Inferior parietal cortex (tissue), 1 donor: ENCODE measurements at regions not wholly inside any gene's neighbourhood (a gene's known extent, or its start where the extent isn't known, plus 50 kb on each side); places are given as distances from the start of the nearest gene placed in this dataset.
"Not testable (repeated sequence)": the region's sequence is repeated elsewhere in the genome, so short reads cannot be mapped to it uniquely, and the experiment has no call there.

Experiments
- DNase-seq: peaks from one replicate; pipeline ENCODE4 v3.0.0-alpha.2; 2016; ENCODE audit errors: extremely low spot score

DNA sequence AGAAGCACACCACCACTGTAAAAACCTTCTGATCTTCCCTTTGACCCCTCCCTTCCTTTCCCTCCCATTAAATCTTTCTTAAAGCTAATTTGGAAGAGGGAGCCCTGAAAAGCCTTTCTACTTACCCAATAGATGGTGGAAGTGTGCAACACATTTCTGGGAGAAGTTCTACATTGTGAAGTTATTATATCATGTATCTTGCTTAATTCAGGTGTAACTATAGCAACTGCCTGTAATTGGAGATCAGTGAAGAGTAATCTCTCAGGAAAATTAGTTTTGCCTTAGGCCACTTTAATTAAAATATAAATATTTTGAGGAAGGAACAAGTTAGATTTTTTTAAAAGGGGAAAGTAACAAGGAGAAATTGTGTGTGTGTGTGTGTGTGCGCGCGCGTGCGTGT is 266.0 kb downstream of the SH3BP4 start:
- no peak for DNase-seq

DNA sequence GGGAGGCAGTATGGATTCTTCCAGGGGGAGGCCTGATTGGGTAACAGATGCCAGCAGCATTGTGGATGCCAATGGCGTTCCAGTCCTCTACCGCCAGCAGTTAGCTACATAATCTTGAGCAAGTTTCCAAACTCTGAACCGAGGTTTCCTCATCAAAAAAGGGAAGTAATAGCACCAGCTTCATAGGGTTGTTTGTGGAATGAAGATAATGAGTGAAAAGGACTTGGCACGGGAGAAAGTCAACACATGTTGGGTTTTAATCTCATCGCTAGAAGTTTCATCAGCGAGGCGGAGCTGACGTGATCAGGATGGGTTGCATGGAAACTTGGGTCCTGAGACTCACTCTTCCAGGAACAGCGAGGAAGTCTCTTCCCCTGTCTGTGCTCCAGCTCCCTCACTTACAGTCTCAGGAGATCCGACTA is 266.7 kb downstream of the SH3BP4 start:
- no peak for DNase-seq

DNA sequence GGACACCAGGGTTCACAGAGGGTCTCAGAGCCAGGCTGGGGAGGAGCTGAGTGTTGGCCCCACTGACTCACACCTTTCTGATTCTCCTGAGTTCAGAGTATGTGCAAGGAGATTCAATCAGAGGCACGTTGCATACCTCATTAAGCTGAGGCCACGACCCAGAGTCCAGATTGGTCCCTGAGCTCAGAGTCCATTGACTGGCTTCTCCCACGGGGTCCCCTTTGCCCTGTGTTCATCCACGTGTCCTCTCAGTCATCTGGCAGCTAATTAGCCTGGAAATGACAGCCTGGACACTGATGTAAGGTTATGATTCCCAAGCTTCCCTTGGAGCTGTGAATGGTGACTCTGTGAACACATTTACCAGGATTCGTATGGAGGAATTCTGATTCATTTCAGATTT is 267.2 kb downstream of the SH3BP4 start:
- DNase-seq, result no peak

DNA sequence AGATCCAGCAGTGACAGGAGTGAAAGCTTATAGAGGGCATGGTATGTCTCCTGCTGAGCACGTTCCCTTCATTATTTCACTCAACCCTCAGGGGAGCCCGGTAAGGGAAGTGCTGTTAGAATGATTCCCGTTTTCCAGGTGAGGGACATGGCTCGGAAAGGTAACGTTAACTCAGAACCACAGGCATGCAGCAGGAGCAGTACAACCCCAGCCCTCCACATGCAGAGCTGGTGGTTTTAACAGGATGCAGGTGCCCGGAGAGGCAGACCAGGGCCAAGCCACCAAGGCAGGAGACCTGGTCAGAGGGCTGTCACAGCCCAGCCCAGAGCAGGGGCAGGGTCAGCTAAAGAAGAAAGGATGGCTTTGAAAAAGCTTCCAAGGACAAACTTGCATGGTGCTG is 268.5 kb downstream of the SH3BP4 start:
- no peak for DNase-seq

DNA sequence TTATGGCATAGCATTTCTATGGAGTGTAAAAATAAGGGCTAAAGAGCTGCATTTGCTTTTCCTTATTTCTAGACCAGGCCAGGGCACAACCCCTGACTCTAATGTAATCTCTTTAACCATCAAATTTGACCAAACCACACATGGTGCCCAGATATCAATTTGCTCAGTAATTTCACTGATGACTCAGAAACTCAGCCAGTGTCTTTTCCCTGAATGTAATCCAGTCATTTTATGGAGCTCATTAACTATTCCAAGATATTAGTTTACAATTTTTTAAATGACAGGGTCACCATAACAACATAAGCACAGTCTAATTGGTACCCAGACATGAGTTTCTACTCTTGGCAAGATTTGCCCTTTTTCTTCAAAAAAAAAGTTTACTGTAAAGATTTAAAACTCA is 270.8 kb upstream of the AGAP1 start:
- no peak for DNase-seq

DNA sequence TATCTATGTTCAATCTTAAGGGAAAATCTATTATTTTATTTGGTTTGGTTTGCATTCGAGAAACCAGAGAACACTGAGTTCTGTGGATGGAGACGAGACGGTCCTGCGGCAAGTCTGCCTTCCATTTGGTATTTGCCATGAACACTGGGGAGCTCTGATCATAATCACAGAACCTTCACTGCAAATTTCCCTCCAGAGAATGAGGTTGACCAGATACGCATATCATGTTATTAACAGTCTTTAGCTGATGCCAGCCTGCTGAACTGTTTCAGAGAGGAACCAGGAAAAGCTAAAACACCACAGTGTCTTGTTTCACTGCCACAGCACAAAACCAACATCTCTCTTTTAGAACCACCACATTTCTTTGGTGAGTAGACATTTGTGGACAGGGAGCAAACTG is 269.4 kb upstream of the AGAP1 start:
- no peak for DNase-seq

DNA sequence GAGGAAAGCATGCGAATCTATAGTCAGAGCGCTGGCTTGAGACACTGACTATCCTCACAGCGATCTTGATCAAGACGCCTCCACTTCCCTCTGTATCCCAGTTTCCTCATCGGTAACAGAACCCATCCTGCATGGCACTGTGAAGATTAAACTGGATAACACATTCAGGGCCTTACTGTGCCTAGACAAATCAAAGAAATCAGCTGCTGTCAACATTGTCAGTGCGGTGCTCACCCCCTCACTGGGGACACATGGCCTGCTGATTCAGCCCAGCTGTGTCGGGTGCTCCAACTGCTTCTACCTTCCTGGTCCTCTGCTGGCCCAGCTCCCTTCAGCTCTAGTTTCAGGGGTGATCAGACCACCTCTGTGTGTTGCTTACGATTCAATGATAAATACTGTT is 268.6 kb upstream of the AGAP1 start:
- DNase-seq, result no peak

DNA sequence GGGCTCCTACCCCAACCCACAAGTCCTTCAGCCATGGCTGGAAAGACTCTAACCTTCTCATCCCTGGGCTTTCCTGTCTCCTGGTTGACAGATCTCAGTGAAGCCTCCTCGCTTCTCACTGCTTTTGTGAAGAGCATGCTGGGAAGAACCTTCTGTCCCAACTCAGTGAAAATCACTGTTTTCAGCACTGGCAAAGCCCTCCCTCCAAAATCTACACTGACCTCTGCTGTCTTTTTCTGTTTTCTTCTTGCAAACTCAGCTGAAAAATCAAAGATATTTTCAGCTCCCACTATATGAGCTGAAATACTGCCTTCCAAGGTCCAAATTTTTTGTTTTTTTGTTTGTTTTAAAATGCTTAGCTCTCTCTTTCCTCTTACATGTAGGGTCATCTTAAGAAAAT is 266.3 kb upstream of the AGAP1 start:
- peak; percentile 23 for DNase-seq

DNA sequence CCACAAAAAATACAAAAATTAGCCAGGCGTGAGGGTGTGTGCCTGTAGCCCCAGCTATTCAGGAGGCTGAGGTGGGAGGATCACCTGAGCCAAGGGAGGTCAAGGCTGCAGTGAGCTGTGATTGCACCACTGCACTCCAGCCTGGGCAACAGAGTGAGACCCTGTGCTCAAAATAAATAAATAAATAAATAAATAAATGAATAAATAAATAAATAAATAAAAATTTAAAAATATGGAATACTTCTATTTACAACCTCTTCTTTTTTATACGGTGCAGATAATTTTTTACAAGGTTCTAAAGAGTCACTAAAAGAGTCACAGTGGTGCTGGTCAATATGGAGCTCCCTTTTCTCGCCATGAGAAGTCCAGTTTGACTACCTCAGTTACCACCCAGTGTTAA is 265.4 kb upstream of the AGAP1 start:
- not testable (repeated sequence) for DNase-seq

DNA sequence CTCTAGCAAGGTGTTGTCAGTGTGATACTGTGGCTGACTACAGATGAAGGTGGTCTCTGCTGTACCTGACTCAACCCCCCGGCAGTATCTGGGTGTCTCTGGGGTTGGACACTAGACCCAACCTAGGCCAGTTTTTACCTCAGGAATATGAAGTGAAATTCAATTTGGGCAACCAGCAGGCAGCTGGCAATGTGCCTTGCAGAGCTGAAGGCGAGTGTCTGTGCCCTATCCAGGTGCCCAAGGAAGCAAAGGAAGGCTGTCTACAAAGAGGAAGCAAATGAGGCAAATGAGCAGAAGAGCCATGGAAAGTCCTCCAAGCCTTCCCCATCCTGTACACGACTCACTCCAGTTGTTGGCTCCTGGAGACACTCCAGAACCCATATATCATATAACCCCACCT is 264.6 kb upstream of the AGAP1 start:
- no peak for DNase-seq

DNA sequence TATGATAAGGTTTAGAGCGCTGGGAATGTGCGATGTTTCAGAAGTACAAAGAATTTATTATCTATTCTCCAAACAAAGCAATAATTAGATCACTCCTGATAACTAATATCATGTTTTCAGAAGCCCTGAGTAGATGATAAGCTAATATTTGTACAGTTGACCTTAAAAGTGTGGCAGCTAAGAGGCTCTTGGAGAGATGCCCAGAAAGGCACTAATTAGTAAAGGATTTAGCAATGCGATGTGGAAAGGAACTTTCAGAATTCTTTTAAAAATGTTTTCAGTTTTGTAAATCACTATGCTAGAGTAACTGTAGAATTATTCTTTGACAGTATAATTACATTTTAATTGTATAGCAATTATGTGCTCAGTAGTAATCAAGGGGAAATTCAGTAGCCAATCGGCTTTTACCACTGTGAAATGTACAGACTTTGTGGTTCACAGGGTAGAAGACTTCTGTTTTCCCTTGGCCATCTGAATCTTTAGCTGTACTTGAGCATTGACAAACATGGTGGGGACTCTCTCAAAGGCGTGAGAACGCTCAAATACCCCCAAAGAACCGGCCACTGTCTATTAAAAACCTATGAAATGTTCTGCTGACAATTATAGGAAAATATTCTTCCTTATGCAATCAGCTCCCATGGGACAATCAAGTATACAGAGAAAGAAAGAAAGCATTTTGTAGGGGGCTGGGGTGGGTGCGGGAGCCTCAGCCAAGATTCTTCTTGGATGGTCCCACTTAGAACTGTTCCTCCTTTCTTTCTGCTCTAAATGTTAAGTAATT is 262.8 kb upstream of the AGAP1 start:
- DNase-seq, result no peak

DNA sequence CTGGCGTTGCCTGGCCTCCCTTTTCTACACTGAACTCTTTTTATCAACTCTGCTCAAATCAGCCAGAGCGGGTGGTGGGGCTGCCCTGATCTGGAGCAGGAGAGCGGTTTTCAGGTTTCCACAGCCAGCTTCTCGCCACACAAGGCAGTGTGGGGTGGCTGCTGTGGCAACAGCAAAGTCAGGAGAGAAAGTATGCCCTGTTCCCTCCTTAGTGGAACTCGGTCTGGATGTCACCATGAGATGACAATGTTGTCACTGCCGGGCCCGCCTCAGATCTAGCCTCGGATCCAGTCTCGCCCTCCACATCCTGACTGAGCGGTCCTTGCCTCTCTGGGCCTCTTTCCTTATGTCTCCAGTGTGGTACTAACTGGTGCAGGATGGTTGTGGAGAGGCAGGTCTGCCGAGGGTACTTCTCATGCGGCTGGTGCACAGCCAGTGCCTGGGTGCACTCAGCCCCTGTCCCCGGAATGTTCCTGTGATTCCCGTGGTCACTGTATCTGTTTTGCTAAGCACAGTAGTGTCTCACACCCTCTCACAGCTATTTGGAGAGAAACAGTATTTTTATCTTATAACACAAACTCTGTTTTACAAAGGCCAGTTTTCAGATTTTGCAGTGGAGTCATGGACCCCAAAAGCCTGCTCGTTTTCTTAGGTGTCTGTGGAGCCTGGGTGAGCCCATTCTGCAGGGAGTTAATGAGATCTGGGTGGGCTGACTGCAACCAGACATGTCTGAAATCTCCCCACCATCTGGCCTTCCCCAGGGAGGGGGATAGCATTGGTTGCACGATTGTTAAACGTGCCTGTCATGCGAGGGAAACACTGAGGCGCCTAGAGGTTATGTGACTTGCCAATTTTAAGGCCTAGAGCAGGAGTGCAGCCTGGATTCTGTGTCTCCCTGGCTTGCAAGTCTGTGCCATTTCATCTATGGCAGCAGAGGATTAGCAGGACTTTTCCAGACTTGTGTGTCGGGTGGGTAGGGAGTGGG is 261.1 kb upstream of the AGAP1 start:
- no peak for DNase-seq

DNA sequence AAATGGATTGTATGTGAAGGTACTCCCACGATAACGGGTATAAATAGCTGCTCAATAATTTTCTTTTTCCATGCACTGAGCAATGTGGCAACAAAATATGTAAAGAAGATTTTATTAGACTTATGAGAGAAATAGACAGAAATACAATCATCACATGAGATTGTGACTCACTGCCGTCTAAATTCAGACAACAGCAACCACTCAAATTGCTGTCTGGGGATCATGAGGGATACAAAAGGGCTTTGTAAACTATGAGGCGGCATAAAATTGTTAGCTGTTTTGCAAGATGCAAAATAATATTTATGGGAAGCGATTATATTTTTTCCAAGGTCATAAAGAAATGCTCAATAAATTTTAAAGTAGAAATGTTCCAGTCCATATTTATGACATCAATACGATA is 259.1 kb upstream of the AGAP1 start:
- DNase-seq, result peak; percentile 20

DNA sequence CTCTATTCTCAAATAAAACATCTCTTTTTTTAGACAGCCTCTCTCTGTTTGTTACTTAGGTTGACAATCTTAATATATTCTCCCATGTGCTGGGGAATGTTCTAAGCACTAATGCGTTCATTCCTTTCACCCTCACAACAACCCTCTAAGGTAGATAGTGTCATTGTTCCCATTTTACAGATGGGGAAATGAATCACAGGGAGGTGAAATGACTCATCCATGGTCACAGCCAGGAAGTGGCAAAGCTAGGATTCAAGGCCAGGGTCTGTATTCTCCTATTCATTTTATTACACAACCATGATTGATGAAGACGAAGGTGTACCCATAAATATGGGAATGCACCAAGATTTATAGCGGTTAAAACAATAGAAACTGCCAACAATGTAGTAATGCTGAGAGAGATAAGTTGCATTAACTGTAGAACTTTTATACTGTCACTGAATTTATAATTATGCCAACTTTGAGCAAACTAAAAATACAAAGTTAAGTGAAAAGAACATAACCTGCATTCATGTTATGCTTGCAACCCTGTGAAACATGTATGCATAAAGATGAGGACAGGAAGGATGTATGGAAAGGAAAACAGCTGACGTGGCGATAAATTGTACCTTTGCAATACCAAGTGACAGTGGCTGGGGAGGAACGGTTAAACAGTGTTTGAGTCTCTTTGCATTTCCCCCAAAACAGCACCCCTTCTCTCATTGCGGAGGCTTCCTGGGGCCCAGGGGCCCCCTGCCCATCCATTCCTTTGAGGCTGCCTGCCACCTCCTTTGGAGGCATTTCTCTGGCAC is 257.7 kb upstream of the AGAP1 start:
- DNase-seq, result no peak

DNA sequence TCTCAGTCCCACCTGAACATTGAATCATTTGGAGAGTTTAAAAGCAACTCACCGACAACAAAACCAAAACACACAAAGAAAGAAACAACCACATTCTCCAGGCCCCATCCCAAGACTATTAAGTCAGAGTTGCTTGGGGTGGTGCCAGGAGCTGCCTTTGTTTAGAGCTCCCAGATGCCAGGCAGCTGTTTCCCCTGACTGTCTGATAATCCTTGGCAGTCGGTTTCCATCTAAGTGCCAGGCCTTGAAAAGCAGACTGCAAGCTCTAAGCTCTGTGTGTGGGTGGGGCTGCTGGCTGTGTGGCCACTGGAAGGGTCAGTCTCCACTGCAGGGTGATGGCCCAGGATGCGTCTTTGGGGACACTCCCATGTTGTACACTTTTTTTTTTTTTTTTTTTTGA is 255.3 kb upstream of the AGAP1 start:
- peak; percentile 26 for DNase-seq

DNA sequence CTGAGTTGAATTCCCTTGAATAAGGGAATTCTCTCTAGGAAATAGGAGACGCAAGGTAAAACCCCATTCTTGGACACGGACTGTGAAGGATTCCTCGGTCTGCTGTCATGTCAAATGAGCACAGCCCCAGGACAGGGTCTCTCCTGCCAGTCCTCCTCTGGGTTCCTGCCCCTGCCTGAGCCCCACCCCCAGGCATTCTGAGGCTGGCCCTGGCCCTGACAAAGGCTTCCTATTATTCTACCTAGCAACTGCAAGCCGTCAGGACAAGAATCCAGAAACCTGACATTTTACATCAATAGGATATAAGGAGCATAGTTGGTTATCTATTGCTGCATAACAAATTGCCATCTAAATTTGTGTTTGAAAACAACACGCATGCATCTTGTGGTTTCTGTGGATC is 253.3 kb upstream of the AGAP1 start:
- DNase-seq, result no peak

DNA sequence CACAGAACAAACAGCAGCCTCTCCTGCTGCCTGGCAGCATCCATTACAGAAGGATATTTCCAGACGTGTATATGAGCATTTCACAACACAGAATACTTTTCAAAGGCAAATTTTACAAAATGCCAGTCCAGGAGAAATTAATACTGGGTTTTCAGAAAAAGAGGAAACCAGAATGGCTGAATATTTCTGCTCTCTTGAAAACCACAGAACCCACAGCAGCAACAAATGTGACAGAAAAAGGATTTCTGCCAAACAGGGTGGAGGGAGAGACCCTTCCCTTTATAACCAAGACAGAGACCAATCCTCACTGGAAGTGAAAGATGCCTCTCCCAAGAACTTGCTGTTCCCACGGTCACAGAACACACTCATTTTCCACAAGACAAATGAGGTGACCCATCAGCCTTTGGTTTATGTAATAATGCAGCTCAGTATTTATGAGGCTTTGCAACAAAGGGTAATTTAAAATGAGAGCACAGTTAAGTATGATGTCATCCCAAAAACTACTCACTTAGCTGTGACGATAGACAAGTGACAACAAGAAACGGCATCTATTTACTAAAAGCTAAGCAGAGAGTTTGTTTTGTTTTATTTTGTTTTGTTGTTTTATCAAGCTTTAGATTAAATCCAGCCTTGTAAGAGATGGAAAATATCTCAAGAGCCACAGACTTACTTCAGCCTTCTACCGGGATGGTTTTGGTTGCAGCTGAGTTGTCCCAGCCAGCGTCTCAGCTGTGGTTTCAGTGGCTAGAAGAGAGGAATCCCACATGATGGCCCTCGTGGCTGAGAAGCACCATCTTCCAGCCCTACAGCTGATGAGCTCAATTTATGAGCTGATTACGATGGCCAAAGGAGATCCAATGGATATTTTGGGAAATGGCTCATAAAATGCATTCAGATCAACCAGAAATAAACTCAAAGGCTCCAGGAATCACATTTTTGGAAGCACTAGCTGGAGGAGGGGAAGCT is 249.3 kb upstream of the AGAP1 start:
- no peak for DNase-seq

DNA sequence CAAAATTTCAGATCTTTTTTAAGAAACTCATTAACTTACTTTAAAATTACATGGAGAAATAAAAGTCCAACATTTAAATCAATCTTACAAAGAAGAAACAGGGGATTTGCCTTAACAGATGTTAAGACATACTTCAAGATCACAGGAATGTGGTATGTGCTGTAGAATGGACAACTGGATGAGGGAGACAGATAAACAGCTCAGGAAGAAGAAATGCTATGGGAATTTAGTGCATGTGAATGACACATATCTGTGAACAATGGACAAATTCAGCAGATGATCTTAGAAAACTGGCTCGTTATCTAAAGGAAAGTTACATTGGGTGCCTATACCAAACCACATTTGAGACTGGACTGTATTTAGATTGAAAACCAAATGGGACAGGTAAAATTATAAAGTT is 246.8 kb upstream of the AGAP1 start:
- no peak for DNase-seq

DNA sequence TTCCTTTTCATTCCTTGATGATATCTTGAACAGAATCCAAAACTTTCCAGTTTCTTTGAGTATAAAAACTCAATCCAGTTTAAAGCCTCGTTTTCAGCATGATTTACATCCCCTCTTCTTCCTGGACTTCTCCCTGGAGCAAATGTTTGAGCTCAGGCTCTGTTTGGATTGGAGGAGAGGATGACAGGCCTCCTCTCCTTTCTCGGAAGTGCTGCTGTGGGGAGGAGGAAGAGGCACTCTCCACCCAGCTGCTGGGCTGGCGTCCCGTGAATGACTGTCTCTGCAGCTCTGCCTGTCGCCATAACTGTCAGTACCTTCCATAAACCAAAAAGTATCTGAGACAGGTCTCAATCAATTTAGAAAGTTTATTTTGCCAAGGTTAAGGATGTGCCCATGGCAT is 238.2 kb upstream of the AGAP1 start:
- DNase-seq, result no peak

DNA sequence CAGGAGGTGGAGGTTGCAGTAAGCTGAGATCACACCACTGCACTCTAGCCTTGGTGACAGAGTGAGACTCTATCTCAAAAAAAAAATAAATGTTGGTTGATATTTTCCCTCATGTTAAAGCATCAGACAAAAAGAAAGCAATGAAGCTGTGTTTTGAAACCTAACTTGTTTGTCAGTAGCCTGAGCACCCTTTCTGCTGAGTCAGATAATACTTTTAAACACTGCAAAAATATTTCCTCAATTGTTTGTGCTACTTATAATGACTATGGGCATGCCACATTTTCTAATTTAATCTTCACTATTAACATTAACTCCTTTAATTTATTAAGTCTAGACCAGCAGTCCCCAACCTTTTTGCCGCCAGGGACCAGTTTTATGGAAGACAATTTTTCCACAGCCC is 236.3 kb upstream of the AGAP1 start:
- no peak for DNase-seq

DNA sequence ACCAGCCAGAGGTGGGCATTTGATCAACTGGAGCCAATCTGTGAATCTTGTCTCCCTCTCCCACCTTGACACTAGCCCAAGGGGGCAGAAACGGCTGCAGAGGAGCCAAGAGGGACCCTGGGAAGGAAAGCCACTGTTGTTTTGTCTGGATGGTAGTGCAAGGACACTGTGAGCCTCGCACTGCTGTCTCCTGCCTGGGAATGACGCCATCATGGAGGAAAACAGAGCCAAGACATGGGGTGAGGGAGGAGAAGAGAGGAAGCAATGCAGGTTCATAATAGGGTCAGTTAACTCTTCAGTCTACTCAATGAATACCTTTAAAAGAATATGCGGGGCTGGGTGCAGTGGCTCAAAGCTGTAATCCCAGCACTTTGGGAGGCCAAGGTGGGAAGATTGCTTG is 231.1 kb upstream of the AGAP1 start:
- no peak for DNase-seq
